Stomach smooth muscle (tissue), 2 donors: ENCODE measurements at regions not wholly inside any gene's neighbourhood (a gene's known extent, or its start where the extent isn't known, plus 50 kb on each side); places are given as distances from the start of the nearest gene placed in this dataset.
"Not testable (repeated sequence)": the region's sequence is repeated elsewhere in the genome, so short reads cannot be mapped to it uniquely, and the experiment has no call there.

Experiments
- H3K27ac ChIP-seq: one replicate; pipeline ENCODE4 v1.7.0; 2013; ENCODE audit warnings: mild to moderate bottlenecking, low read length, inconsistent platforms
- H3K27me3 ChIP-seq, 2 donors: one replicate each; pipeline ENCODE4 v1.7.0; 2013; ENCODE audit warnings: low read length in 2 of 2; ENCODE audit not compliant: insufficient read depth in 2 of 2, control insufficient read depth in 1 of 2
- H3K36me3 ChIP-seq, 2 donors: one replicate each; pipeline ENCODE4 v1.7.0; 2013; ENCODE audit warnings: low read length in 2 of 2; ENCODE audit not compliant: control insufficient read depth in 2 of 2, insufficient read depth in 2 of 2
- H3K4me1 ChIP-seq: one replicate; pipeline ENCODE4 v1.7.0; 2013; ENCODE audit warnings: low read length; ENCODE audit not compliant: control insufficient read depth, insufficient read depth
- H3K4me3 ChIP-seq, 2 donors: one replicate each; pipeline ENCODE4 v1.7.0; 2013; ENCODE audit warnings: low read length in 2 of 2
- H3K9ac ChIP-seq, 2 donors: one replicate each; pipeline ENCODE4 v1.7.0; 2013; ENCODE audit warnings: low read length in 2 of 2, mild to moderate bottlenecking in 1 of 2
- H3K9me3 ChIP-seq, 2 donors: one replicate each; pipeline ENCODE4 v1.7.0; 2013; ENCODE audit warnings: low read length in 2 of 2; ENCODE audit not compliant: control insufficient read depth in 2 of 2
- donor health status: healthy.
- donor health status: Pancreatic carcinoma.

- H3K9ac ChIP-seq, H3K27ac ChIP-seq, H3K4me3 ChIP-seq, H3K27me3 ChIP-seq, H3K9me3 ChIP-seq, H3K36me3 ChIP-seq, H3K4me1 ChIP-seq: not testable (repeated sequence)
Observed at GRCh38 chr12:92375504-92375903, 229.9 kb upstream of the BTG1 start.

GRCh38 chr12:92370828-92371227 lies 225.2 kb upstream of the BTG1 start:
- no peaks in the 10 kb centered on the region for H3K27me3 ChIP-seq
- H3K4me1 ChIP-seq, result no peaks in the 10 kb centered on the region
- H3K4me3 ChIP-seq, result no peak overlapping the region
- H3K9ac ChIP-seq, result no peak overlapping the region
- H3K9me3 ChIP-seq, result no peaks in the 10 kb centered on the region
- H3K36me3 ChIP-seq, result no peaks in the 10 kb centered on the region
- H3K27ac ChIP-seq, result no peak overlapping the region

DNA sequence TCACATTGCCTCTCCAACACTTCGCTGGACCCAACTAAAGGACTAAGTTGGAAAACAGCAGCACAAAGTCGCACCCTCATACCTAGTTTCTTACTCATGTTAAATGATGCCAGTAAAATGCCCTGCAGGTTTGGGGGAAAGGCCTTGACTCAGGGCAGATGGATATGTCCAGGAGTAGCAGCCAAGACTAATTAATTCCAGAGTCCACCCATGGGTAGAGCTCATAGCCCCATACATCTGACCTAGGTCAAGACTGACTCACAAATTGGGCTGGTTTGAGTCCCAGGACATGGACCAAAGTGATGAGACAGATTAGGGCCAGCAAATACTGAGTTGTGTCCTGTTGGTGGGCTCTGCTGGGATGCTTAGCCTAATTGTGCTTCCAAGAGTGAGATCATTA lies 224.0 kb upstream of the BTG1 start:
- no peaks in the 10 kb centered on the region for H3K27me3 ChIP-seq
- H3K36me3 ChIP-seq, result no peaks in the 10 kb centered on the region
- H3K4me3 ChIP-seq, result no peak overlapping the region
- no peaks in the 10 kb centered on the region for H3K4me1 ChIP-seq
- H3K9me3 ChIP-seq, result no peaks in the 10 kb centered on the region
- no peak overlapping the region for H3K27ac ChIP-seq
- H3K9ac ChIP-seq, result no peak overlapping the region

DNA sequence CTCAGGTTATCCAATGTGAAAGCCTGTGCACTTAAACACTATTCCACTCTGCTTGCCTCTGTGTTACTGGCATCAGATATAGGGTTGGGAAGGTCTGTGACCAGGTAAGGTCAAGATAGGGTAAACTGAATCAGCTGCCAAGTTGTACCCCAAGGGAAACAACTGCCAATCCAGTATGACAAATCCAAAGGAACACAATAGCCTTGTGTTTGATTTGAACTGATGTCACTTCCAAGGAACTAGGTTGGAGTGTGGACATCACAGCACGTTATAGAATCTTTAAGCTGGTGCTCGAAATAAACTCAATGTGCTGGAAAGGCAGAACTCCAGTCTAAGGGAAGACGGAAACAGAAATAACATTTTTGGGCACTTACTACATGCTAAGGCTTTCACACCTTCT lies 223.4 kb upstream of the BTG1 start:
- H3K27ac ChIP-seq, result no peak overlapping the region
- H3K9ac ChIP-seq, result no peak overlapping the region
- H3K9me3 ChIP-seq, result no peaks in the 10 kb centered on the region
- H3K36me3 ChIP-seq, result no peaks in the 10 kb centered on the region
- H3K4me1 ChIP-seq, result no peaks in the 10 kb centered on the region
- no peaks in the 10 kb centered on the region for H3K27me3 ChIP-seq
- no peak overlapping the region for H3K4me3 ChIP-seq

DNA sequence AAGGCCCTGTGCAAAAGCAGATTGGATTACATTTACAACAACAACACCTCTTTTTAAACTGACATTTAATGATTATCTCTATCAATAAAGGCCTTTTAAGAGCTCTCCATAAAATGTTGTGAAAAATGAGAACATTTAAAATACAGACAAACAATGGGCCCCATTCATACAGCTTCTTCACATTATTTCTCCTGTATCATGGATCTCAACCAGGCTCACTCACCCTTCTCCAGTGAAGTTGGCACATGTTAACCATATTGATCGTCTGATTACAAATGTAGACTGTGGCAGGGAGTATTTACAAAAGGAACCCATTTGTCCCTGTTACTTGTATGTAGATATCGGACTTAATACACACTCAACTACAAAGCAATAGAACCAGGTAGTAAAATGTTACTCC lies 220.2 kb upstream of the BTG1 start:
- H3K36me3 ChIP-seq, result no peaks in the 10 kb centered on the region
- no peaks in the 10 kb centered on the region for H3K9me3 ChIP-seq
- H3K27me3 ChIP-seq, result no peaks in the 10 kb centered on the region
- no peaks in the 10 kb centered on the region for H3K4me1 ChIP-seq
- no peak overlapping the region for H3K9ac ChIP-seq
- no peak overlapping the region for H3K27ac ChIP-seq
- H3K4me3 ChIP-seq, result no peak overlapping the region

DNA sequence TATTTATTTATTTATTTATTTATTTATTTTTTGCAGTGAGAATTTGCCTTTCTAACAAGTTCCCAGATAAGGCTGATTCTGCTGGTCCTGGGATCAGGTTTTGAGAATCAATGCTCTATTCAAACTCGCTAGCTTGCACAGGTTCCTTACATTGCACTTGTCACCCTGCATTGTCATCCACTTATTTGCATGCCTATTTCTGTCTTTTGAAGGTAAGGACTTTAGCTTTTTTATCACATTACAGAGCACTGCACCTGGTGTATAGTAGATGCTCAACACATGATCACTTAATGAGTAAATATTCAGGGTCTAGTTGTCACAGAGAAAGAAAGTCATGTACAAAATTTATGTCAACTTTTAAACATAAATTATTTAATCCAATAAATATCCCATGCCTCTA lies 219.7 kb upstream of the BTG1 start:
- H3K36me3 ChIP-seq, result no peaks in the 10 kb centered on the region
- no peak overlapping the region for H3K4me3 ChIP-seq
- no peak overlapping the region for H3K27ac ChIP-seq
- no peak overlapping the region for H3K9ac ChIP-seq
- no peaks in the 10 kb centered on the region for H3K4me1 ChIP-seq
- no peaks in the 10 kb centered on the region for H3K27me3 ChIP-seq
- no peaks in the 10 kb centered on the region for H3K9me3 ChIP-seq

- Histone ChIP-seq H3K36me3 (no peaks in the 10 kb centered on the region), H3K4me3 (no peak overlapping the region), H3K27ac (no peak overlapping the region), H3K27me3 (no peaks in the 10 kb centered on the region), H3K9me3 (no peaks in the 10 kb centered on the region), H3K4me1 (no peaks in the 10 kb centered on the region), H3K9ac (no peak overlapping the region)
Observed at GRCh38 chr12:92363295-92364146, 217.9 kb upstream of the BTG1 start.

DNA sequence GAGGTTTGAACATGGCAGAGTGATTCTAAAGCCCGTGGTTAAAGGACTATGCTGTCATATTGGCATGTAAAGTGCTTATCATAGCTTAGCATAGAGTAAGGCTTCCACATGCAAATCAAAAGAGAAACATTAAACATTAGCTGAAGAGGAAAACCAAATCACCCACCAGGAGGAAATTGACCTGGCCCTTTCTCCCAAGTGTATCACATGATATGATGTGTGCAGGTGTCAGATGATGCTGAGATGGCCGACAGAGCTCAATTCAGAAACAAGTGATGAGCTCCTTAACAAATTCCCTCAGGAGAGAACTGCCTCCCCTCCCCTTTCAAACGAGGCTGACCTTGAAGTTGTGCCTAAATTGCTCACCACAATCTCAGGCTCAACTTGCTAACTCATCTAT lies 217.1 kb upstream of the BTG1 start:
- Histone ChIP-seq H3K4me3 (no peak overlapping the region), H3K27ac (no peak overlapping the region), H3K36me3 (no peaks in the 10 kb centered on the region), H3K4me1 (no peaks in the 10 kb centered on the region), H3K27me3 (no peaks in the 10 kb centered on the region), H3K9me3 (no peaks in the 10 kb centered on the region), H3K9ac (no peak overlapping the region)

- Histone ChIP-seq H3K36me3 (no peaks in the 10 kb centered on the region), H3K27me3 (no peaks in the 10 kb centered on the region), H3K4me3 (no peak overlapping the region), H3K27ac (no peak overlapping the region), H3K4me1 (no peaks in the 10 kb centered on the region), H3K9me3 (no peaks in the 10 kb centered on the region), H3K9ac (no peak overlapping the region)
Observed at GRCh38 chr12:92362126-92362525, 216.5 kb upstream of the BTG1 start.

GRCh38 chr12:92360543-92360942 lies 214.9 kb upstream of the BTG1 start:
- Histone ChIP-seq H3K9me3 (no peaks in the 10 kb centered on the region), H3K36me3 (no peaks in the 10 kb centered on the region), H3K27ac (no peak overlapping the region), H3K27me3 (no peaks in the 10 kb centered on the region), H3K9ac (no peak overlapping the region), H3K4me1 (no peaks in the 10 kb centered on the region), H3K4me3 (no peak overlapping the region)

DNA sequence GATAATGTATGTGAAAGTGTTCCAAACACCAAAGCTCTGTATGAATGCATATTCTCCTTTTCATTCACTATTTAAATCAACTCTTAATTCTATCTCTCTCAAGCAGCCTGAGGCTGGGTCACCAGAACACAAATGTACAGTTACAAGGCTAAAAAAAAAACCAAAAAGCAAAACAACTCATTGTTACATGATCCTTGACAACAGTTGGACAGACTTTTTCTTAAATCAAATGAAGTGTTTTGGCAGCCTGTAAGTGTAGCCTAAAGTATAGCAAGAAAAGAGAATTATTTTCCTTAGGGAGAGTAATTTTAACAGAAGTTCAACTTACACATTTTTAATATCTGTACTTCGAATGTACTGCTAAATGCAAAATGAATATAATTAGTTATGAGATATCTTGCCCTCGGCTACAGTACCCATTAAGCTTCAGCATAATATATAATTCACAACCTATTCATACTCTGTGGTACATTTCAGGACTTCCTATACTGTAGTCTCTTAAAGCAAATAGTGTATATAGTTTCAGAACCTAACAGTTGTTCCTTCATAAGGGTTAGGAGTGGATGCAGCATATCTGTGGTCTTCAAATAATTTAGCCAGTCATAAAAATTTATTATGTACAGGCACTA lies 214.0 kb upstream of the BTG1 start:
- H3K27ac ChIP-seq, result no peak overlapping the region

More for the DNA sequence above, 214.0 kb upstream of the BTG1 start:
- Histone ChIP-seq H3K36me3 (no peaks in the 10 kb centered on the region), H3K9me3 (no peaks in the 10 kb centered on the region), H3K27me3 (no peaks in the 10 kb centered on the region), H3K4me3 (no peak overlapping the region), H3K9ac (no peak overlapping the region), H3K4me1 (no peaks in the 10 kb centered on the region)
